ENCODE measurements at regions not wholly inside any gene's neighbourhood (a gene's known extent, or its start where the extent isn't known, plus 50 kb on each side); places are given as distances from the start of the nearest gene placed in this dataset.

GRCh38 chr5:93794954-93795353 is 53.6 kb upstream of the POU5F2 start:
- no peak for DNase-seq

GRCh38 chr5:93793159-93793781 is 51.9 kb upstream of the POU5F2 start:
- no peak for DNase-seq

DNA sequence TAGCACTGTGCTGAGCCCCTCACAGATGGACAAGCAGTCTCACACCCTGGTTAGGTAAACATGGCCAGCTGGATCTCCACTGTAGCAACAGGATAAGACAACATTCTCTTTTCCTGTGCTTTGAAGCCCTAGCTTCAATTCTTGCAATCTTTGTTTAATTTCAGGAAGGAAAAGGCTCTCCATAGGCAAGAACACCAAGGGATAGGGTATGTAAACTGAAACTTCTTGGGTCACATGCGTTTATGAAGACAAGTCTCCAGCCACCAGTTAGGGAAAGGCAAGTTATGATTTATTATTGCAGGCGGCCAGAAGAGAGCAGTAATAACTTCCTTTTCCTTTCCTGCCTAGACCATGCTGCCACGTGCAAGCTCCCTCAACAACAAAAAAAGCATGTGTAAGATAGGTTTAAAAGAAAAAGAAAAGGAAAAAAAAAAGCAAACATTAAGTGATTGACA is 50.1 kb upstream of the POU5F2 start:
- no peak for DNase-seq
